OCI-LY1 (cell line): ENCODE measurements at regions not wholly inside any gene's neighbourhood (a gene's known extent, or its start where the extent isn't known, plus 50 kb on each side); places are given as distances from the start of the nearest gene placed in this dataset.

Experiments
- H2AFZ ChIP-seq: fragments of 200-600 bp; sonication (generic), shearing (Covaris generic); 2 replicates; pipeline ENCODE4 v1.6.0; 2014; ENCODE audit warnings: antibody characterized with exemption, mild to moderate bottlenecking, low read length
- H3F3A ChIP-seq: fragments of 200-600 bp; sonication (generic), shearing (Covaris generic); 2 replicates; pipeline ENCODE4 v1.6.0; 2014; ENCODE audit warnings: mild to moderate bottlenecking, antibody characterized with exemption, low read length, moderate library complexity; ENCODE audit not compliant: insufficient read depth
- H3K27ac ChIP-seq: fragments of 200-600 bp; sonication (generic); 2 replicates; pipeline ENCODE4 v1.5.1; 2014; ENCODE audit warnings: low read length, mixed run types, mild to moderate bottlenecking, low read depth; ENCODE audit not compliant: poor library complexity, severe bottlenecking
- H3K27me3 ChIP-seq: fragments of 200-600 bp; sonication (generic); 2 replicates; pipeline ENCODE4 v1.6.0; 2014; ENCODE audit warnings: antibody characterized with exemption, mild to moderate bottlenecking, low read length, moderate library complexity; ENCODE audit not compliant: insufficient read depth
- H3K36me3 ChIP-seq: fragments of 200-600 bp; sonication (generic); 2 replicates; pipeline ENCODE4 v1.6.1; 2014; ENCODE audit warnings: mild to moderate bottlenecking, antibody characterized with exemption, low read length, moderate library complexity, mixed read lengths; ENCODE audit not compliant: insufficient read depth
- H3K4me1 ChIP-seq: fragments of 200-600 bp; sonication (generic); 2 replicates; pipeline ENCODE4 v1.5.1; 2014; ENCODE audit warnings: mild to moderate bottlenecking, low read length, moderate library complexity; ENCODE audit not compliant: insufficient read depth, severe bottlenecking
- H3K4me2 ChIP-seq: fragments of 200-600 bp; sonication (generic), shearing (Covaris generic); 2 replicates; pipeline ENCODE4 v1.6.1; 2014; ENCODE audit warnings: low read length
- H3K4me3 ChIP-seq: fragments of 200-600 bp; sonication (generic); 2 replicates; pipeline ENCODE4 v1.5.1; 2014; ENCODE audit warnings: low read length, low read depth, mild to moderate bottlenecking, mixed read lengths; ENCODE audit not compliant: poor library complexity, severe bottlenecking
- H3K79me2 ChIP-seq: fragments of 200-600 bp; shearing (Covaris generic); 2 replicates; pipeline ENCODE4 v1.6.1; 2016; ENCODE audit warnings: mixed run types, low read length, mixed read lengths; ENCODE audit not compliant: insufficient read depth
- H3K9ac ChIP-seq: fragments of 200-600 bp; sonication (generic), shearing (Covaris generic); 2 replicates; pipeline ENCODE4 v1.6.1; 2014; ENCODE audit warnings: mild to moderate bottlenecking, low read length, mixed read lengths
- H3K9me2 ChIP-seq: fragments of 200-600 bp; sonication (generic), shearing (Covaris generic); 2 replicates; pipeline ENCODE4 v1.6.1; 2014; ENCODE audit warnings: low read depth, mild to moderate bottlenecking, low read length, mixed read lengths
- H3K9me3 ChIP-seq: fragments of 200-600 bp; shearing (Covaris generic); 2 replicates; pipeline ENCODE4 v1.6.1; 2014; ENCODE audit warnings: low read length, mixed read lengths
- H4K20me1 ChIP-seq: fragments of 200-600 bp; sonication (generic), shearing (Covaris generic); 2 replicates; pipeline ENCODE4 v1.6.0; 2016; ENCODE audit warnings: mild to moderate bottlenecking, low read length; ENCODE audit not compliant: insufficient read depth
- EZH2 ChIP-seq: fragments of 200-600 bp; sonication (generic), shearing (Covaris generic); IDR thresholded peaks from 2 replicates; pipeline ENCODE4 v1.8.0; 2017; ENCODE audit warnings: borderline replicate concordance, mixed run types, mild to moderate bottlenecking, antibody characterized with exemption, low read length, moderate library complexity, mixed read lengths
- TF ChIP-seq, protein P1 (sequence below): fragments of 200-600 bp; sonication (generic), shearing (Covaris generic); IDR thresholded peaks from 2 replicates; pipeline ENCODE4 v1.5.1; 2017; ENCODE audit warnings: mild to moderate bottlenecking, antibody characterized with exemption, low read length, moderate library complexity, mixed read lengths

DNA sequence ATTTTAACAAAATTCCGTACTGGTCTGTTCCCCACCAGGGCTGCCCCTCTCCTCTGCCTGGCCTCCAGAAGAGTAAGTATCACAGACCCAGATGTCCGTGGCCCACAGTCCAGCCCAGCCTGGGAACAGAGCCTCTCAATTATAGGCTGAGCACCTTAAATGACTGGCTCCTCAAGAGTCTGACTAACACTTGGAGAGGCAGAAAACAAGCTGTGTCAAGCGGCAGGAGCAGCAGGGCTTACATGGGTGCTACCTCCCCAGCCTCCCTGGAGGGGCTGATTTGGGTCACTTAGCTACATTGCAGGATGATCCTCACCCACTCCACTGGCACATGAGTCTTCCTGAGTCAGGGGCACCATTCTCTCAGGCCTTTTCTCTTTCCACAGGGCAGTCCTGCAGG, 209.7 kb downstream of the COPRS start:
- Histone ChIP-seq H3K27ac (no peak overlapping the region), H2AFZ (no peak overlapping the region), H3K9ac (no peak overlapping the region), H4K20me1 (no peaks in the 10 kb centered on the region), H3K4me1 (no peaks in the 10 kb centered on the region), H3K27me3 (no peaks in the 10 kb centered on the region), H3K4me3 (no peak overlapping the region), H3F3A (no peaks in the 10 kb centered on the region), H3K9me3 (no peaks in the 10 kb centered on the region), H3K79me2 (no peaks in the 10 kb centered on the region), H3K9me2 (no peaks in the 10 kb centered on the region), H3K36me3 (no peaks in the 10 kb centered on the region), H3K4me2 (no peak overlapping the region)
- no peak for TF ChIP-seq EZH2
- TF ChIP-seq, protein P1, sequence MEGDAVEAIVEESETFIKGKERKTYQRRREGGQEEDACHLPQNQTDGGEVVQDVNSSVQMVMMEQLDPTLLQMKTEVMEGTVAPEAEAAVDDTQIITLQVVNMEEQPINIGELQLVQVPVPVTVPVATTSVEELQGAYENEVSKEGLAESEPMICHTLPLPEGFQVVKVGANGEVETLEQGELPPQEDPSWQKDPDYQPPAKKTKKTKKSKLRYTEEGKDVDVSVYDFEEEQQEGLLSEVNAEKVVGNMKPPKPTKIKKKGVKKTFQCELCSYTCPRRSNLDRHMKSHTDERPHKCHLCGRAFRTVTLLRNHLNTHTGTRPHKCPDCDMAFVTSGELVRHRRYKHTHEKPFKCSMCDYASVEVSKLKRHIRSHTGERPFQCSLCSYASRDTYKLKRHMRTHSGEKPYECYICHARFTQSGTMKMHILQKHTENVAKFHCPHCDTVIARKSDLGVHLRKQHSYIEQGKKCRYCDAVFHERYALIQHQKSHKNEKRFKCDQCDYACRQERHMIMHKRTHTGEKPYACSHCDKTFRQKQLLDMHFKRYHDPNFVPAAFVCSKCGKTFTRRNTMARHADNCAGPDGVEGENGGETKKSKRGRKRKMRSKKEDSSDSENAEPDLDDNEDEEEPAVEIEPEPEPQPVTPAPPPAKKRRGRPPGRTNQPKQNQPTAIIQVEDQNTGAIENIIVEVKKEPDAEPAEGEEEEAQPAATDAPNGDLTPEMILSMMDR, result no peak

GRCh38 chr17:31647661-31648060, 211.4 kb downstream of the COPRS start:
- H3K9me2 ChIP-seq, result no peaks in the 10 kb centered on the region
- H3K36me3 ChIP-seq, result no peaks in the 10 kb centered on the region
- H4K20me1 ChIP-seq, result no peaks in the 10 kb centered on the region
- no peak overlapping the region for H3K9ac ChIP-seq
- H3K4me1 ChIP-seq, result no peaks in the 10 kb centered on the region
- no peak overlapping the region for H3K4me2 ChIP-seq
- H3K9me3 ChIP-seq, result no peaks in the 10 kb centered on the region
- no peak overlapping the region for H3K4me3 ChIP-seq
- H2AFZ ChIP-seq, result no peak overlapping the region
- H3K27ac ChIP-seq, result no peak overlapping the region
- no peaks in the 10 kb centered on the region for H3K27me3 ChIP-seq
- no peaks in the 10 kb centered on the region for H3K79me2 ChIP-seq
- TF ChIP-seq, protein P1, result no peak
- TF ChIP-seq EZH2, result no peak
- H3F3A ChIP-seq, result no peaks in the 10 kb centered on the region

DNA sequence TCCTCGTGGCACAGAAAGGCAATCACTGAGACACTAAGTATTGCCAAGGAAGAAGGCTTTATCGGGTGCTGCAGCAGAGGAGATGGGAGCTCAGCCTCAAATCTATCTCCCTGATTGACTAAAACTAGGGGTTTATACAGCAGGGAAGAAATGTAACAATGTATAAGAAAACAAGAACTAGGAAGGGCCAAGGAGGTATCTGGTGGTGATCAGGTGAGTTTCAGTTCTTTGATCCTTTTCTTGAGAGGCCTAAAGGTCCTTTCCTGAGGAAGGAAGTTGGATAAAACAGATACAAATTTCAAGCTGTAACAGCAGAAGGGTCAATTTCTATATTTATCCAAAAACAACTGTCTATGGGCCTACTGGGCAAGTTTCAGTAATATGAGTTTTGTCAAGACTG, 212.4 kb downstream of the COPRS start:
- no peak overlapping the region for H2AFZ ChIP-seq
- no peak for TF ChIP-seq EZH2
- TF ChIP-seq, protein P1, result no peak
- H3K9me3 ChIP-seq, result no peaks in the 10 kb centered on the region
- H3K4me2 ChIP-seq, result no peak overlapping the region
- no peaks in the 10 kb centered on the region for H3K9me2 ChIP-seq
- no peaks in the 10 kb centered on the region for H3F3A ChIP-seq
- no peak overlapping the region for H3K4me3 ChIP-seq
- H3K27ac ChIP-seq, result no peak overlapping the region
- no peaks in the 10 kb centered on the region for H3K4me1 ChIP-seq
- H3K27me3 ChIP-seq, result no peaks in the 10 kb centered on the region
- H4K20me1 ChIP-seq, result no peaks in the 10 kb centered on the region
- H3K36me3 ChIP-seq, result no peaks in the 10 kb centered on the region
- H3K9ac ChIP-seq, result no peak overlapping the region
- no peaks in the 10 kb centered on the region for H3K79me2 ChIP-seq
